GM19397 (cell line): ENCODE measurements at regions not wholly inside any gene's neighbourhood (a gene's known extent, or its start where the extent isn't known, plus 50 kb on each side); places are given as distances from the start of the nearest gene placed in this dataset.
"Not testable (repeated sequence)": the region's sequence is repeated elsewhere in the genome, so short reads cannot be mapped to it uniquely, and the experiment has no call there.

Experiments
- ATAC-seq: cut with Tn5 transposase; IDR thresholded peaks from one replicate; pipeline ENCODE4 v1.9.1; 2021; ENCODE audit warnings: mild to moderate bottlenecking, moderate library complexity; ENCODE audit not compliant: unreplicated experiment

GRCh38 chr6:102848210-102848609 is 1454.7 kb downstream of the GRIK2 start:
- ATAC-seq: no peak

- ATAC-seq: no peak
Measured at GRCh38 chr6:102841060-102841459, 1447.6 kb downstream of the GRIK2 start.

- ATAC-seq: no peak
Measured at GRCh38 chr6:102832021-102832420, 1438.5 kb downstream of the GRIK2 start.

GRCh38 chr6:102820098-102820497 is 1426.6 kb downstream of the GRIK2 start:
- ATAC-seq: no peak

GRCh38 chr6:102815207-102815606 is 1421.7 kb downstream of the GRIK2 start:
- no peak for ATAC-seq

GRCh38 chr6:102813489-102814275 is 1420.2 kb downstream of the GRIK2 start:
- ATAC-seq: no peak

- no peak for ATAC-seq
Measured at GRCh38 chr6:102812242-102812641, 1418.7 kb downstream of the GRIK2 start.

- not testable (repeated sequence) for ATAC-seq
Measured at GRCh38 chr6:102808944-102809505, 1415.5 kb downstream of the GRIK2 start.

GRCh38 chr6:102799051-102799450 is 1405.5 kb downstream of the GRIK2 start:
- ATAC-seq: no peak

GRCh38 chr6:102798636-102799035 is 1405.1 kb downstream of the GRIK2 start:
- ATAC-seq: no peak

- ATAC-seq: no peak
Measured at GRCh38 chr6:102793752-102794151, 1400.2 kb downstream of the GRIK2 start.

GRCh38 chr6:102774326-102774725 is 1380.8 kb downstream of the GRIK2 start:
- ATAC-seq: no peak

GRCh38 chr6:102773636-102774035 is 1380.1 kb downstream of the GRIK2 start:
- ATAC-seq: no peak

GRCh38 chr6:102766963-102767362 is 1373.5 kb downstream of the GRIK2 start:
- ATAC-seq: no peak

GRCh38 chr6:102764317-102764716 is 1370.8 kb downstream of the GRIK2 start:
- no peak for ATAC-seq

- no peak for ATAC-seq
Measured at GRCh38 chr6:102763891-102764290, 1370.4 kb downstream of the GRIK2 start.

- ATAC-seq: no peak
Measured at GRCh38 chr6:102761872-102762271, 1368.4 kb downstream of the GRIK2 start.

GRCh38 chr6:102759415-102759814 is 1365.9 kb downstream of the GRIK2 start:
- ATAC-seq: no peak

GRCh38 chr6:102758536-102758935 is 1365.0 kb downstream of the GRIK2 start:
- not testable (repeated sequence) for ATAC-seq

- no peak for ATAC-seq
Measured at GRCh38 chr6:102749210-102749971, 1355.9 kb downstream of the GRIK2 start.

GRCh38 chr6:102746941-102747340 is 1353.4 kb downstream of the GRIK2 start:
- ATAC-seq: no peak
